ENCODE measurements at regions not wholly inside any gene's neighbourhood (a gene's known extent, or its start where the extent isn't known, plus 50 kb on each side); places are given as distances from the start of the nearest gene placed in this dataset.
"Not testable (repeated sequence)": the region's sequence is repeated elsewhere in the genome, so short reads cannot be mapped to it uniquely, and the experiment has no call there.

GRCh38 chr6:28802417-28803336 is 121.1 kb downstream of the TRIM27 start:
- no peak for DNase-seq (ENCODE audit: low read depth in 2 of 2)

DNA sequence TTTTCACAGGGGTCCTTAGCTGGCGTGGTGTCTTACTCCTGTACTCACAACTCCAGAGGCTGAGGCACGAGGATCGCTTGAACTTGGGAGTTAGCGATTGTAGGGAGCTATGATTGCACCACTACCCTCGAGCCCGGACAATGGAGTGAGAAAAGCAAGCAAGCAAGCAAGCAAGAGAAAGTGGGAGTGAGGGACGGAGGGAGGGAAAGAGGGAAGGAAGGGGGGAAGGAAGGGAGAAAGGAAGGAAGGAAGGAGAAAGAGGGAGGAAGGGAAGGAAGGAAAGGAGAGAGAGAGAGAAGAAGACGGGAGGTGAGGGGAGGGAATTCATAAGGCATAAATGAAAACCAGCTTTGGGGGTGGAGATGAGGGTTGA is 120.5 kb downstream of the TRIM27 start:
- no peak for DNase-seq (ENCODE audit: low read depth in 2 of 2)

DNA sequence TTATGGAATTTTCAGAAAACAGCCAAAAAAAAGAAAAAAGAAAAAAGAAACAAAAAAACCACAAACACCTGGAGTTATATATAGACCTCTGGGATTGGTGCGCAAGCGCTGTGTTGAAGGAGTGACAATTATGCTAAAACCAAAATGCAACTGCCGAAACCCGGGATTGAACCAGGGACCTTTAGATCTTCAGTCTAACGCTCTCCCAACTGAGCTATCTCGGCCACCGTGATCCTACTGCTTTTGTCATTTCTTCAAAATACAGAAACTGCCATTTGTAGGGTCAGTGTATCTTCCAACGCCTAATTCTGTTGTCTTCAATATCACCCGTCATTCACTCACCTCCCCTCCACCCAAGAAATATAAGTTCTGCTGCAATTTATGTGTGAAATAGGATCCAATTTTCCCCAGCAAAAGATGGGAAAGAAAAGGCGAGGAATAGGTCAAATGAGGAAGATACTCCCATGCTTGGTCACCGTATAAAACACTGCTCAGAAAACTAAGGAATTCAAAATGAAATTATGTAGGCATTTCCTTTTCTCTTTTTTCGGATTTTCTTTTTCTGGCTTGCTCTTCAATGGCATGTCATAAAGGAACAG is 116.0 kb downstream of the TRIM27 start:
- DNase-seq (ENCODE audit: low read depth in 2 of 2) = no peak

DNA sequence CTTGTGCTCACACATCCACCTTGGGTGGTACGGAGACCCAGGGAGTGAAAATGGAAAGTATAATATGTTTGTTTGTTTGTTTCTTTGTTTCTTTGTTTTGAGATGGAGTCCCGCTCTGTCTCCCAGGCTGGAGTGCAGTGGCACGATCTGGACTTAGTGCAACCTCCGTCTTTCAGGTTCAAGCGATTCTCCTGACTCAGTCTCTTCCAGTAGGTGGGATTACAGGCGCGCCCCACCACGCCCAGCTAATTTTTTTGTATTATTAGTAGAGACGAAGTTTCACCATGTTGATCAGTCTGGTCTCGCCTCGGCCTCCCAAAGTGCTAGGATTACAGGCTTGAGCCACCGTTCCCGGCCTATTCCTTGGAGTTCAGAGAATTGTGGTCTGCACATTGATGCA is 115.4 kb downstream of the TRIM27 start:
- no peak for DNase-seq (ENCODE audit: low read depth in 2 of 2)

- DNase-seq (ENCODE audit: low read depth in 2 of 2) = no peak
These were observed 113.7 kb downstream of the TRIM27 start for GRCh38 chr6:28809947-28810658.

- no peak for DNase-seq (ENCODE audit: low read depth in 2 of 2)
These were observed 113.1 kb downstream of the TRIM27 start for GRCh38 chr6:28810659-28811053.

DNA sequence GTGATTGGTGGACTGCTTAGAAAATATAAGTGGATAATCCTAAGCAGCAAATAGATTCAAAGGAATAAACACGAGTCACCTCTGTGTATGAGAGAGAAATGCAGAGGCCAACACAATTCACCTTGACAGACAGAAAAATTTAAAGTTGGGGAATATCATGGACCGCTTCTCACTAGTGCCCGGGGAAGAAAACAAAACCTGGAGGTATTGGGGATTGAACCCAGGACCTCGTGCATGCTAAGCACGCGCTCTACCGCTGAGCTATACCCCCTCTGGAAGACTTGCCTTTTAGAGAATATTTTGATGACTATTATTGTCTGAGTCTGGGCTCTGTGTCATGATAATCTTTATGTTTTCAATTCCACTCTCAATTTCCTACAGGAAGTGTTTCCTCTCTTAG is 111.9 kb downstream of the TRIM27 start:
- no peak for DNase-seq (ENCODE audit: low read depth in 2 of 2)

DNA sequence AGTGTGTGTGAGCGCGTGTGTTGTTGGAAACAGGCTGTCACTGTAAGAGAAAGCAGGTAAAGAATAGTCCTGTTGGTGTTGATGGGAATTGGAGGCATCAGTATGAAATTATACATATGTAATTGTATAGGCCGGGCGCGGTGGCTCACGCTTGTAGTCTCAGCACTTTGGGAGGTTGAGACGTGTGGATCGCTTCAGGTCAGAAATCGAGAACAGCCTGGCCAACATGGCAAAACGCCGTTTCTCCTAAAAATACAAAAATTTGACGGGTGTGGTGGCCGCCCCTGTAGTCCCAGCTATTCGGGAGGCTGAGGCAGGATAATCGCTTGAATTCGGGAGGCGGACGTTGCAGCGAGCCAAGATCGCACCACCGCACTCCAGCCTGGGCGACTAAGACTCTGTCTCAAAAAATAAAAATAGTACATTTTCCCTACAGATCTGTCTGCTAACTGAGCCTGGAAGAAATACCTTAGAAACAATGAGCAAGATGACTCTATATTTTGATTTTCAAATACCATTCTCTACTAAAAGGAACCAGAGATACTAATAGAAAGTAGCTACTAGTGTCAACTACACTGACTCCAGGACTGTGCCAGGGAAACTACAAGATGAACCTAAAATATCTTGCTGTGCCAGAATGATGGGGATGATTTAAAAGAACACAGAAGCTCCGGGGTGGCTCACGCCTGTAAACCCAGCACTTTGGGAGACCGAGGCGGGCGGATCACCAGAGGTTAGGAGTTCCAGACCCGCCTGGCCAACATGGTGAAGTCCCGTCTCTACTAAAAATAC is 110.8 kb downstream of the TRIM27 start:
- DNase-seq (ENCODE audit: low read depth in 2 of 2) = no peak

GRCh38 chr6:28814032-28814976 is 109.5 kb downstream of the TRIM27 start:
- no peak for DNase-seq (ENCODE audit: low read depth in 2 of 2)

DNA sequence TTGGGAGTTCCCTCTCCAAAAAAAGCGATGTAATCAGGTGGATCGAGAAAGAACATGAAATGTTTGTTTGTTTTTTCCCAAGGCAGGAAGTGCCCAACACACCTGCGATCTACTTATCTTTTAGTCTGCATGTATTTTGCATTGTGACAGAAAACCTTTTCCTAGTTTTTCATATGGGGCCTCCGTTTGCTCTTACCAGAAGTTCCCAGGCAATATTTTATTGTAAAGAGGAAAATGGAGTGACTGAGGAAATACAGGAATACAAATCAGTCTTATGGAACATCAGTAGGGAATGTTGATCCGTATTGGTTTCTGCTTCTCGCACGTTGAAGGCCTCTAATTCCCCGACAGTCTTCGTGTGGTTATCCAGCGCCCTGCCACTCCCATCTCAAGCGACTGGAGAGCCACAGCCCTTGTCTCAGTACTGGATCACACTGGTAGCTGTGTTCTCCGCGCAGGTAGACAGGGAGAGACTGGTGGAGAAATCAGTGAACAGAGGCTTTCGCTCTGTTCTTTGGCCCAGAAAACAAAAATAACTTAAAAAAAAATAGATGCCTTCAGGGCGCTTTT is 107.4 kb downstream of the TRIM27 start:
- no peak for DNase-seq (ENCODE audit: low read depth in 2 of 2)

DNA sequence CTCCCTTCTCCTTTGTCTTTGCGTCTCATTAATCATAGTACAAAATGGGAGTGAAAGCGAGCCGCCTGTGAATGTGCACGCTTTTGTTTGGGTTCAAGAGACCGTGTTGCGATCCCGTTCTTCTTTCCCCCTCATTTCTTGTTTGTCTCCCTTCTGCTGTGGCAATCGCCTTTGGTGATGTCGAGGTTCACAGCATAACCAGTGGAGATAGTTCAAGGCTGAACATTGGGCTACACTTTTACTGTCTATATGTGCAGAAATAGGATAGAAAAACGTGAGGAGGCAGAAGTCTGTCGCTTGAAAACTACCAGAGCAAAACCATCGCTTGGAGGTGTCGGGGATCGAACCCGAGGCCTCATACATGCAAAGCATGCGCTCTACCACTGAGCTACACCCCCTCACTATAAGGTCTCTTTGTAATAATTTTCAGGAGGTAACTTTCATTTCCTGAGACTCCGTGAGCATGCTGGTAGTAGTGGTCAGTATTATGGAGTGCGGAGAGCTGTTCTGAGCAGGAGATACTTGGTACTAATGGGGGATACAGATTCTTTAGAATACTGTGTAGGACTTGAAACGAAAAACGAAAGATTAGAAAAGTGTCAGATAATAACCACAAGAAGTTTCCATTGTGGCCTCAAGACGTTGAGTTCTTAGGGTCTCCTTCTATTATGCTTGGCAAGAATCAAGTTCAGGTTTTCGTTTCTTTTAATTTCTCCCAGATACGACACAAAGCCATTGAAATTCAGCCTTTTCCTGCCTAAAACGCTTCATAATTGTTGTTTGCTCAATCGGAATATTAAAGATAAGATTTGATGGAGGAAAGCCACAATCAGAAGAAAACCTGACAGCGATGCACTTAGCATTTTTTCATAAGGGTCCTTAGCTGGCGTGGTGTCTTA is 106.6 kb downstream of the TRIM27 start:
- no peak for DNase-seq (ENCODE audit: low read depth in 2 of 2)

DNA sequence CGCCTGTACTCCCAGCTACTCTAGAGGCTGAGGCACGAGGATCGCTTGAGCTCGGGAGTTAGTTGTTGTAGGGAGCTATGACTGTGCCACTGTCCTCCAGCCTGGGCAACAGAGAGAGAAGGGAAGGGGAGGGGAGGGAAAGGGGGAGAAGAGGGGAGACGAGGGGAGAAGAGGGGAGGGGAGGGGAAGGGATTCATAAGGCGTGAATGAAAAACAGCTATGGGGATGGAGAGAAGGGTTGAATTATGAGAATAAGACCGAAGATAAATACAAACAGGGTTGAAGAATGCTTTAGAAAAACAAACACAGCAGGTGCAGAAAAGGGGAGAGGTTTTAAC is 106.0 kb downstream of the TRIM27 start:
- no peak for DNase-seq (ENCODE audit: low read depth in 2 of 2)

- no peak for DNase-seq (ENCODE audit: low read depth in 2 of 2)
These were observed 98.7 kb downstream of the TRIM27 start for GRCh38 chr6:28824793-28825731.

- DNase-seq (ENCODE audit: low read depth in 2 of 2) = no peak
These were observed 98.0 kb downstream of the TRIM27 start for GRCh38 chr6:28825732-28826293.

DNA sequence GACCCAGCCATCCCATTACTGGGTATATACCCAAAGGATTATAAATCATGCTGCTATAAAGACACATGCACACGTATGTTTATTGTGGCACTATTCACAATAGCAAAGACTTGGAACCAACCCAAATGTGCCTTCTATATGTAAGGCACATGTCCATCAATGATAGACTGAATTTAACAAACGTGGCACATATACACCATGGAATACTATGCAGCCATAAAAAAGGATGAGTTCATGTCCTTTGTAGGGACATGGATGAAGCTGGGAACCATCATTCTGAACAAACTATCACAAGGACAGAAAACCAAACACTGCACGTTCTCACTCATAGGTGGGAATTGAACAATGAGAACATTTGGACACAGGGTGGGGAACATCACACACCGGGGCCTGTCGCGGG is 92.1 kb downstream of the TRIM27 start:
- DNase-seq (ENCODE audit: low read depth in 2 of 2) = not testable (repeated sequence)

- not testable (repeated sequence) for DNase-seq (ENCODE audit: low read depth in 2 of 2)
These were observed 87.1 kb downstream of the TRIM27 start for GRCh38 chr6:28836703-28837102.

DNA sequence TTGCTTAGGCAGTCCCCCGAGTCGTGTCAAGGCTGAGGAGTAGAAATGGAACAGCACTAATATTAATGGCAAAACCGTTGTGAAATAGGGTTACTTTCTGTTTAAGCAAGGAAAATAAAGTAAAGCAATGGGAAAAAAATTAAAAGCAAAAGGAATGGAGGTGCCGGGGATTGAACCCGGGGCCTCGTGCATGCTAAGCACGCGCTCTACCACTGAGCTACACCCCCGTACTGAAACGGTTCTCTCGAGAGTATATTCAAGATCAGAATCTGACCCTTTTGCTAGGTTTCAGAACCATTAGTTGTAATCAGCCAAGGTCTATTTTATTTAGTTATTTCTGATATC is 85.5 kb downstream of the TRIM27 start:
- DNase-seq (ENCODE audit: low read depth in 2 of 2) = peak in 1 of 2 donors; percentile 29
